Hepatocyte (in vitro differentiated cells): ENCODE measurements at regions not wholly inside any gene's neighbourhood (a gene's known extent, or its start where the extent isn't known, plus 50 kb on each side); places are given as distances from the start of the nearest gene placed in this dataset.
"Not testable (repeated sequence)": the region's sequence is repeated elsewhere in the genome, so short reads cannot be mapped to it uniquely, and the experiment has no call there.

ENCODE experiments used
- DNase-seq: peaks from one replicate; pipeline ENCODE4 v3.0.0-alpha.2; 2016; ENCODE audit warnings: low spot score
- H2AFZ ChIP-seq: fragments of 200-600 bp; sonication (generic); 2 replicates; pipeline ENCODE4 v1.6.0; 2016; ENCODE audit warnings: antibody characterized with exemption, mild to moderate bottlenecking
- H3K27ac ChIP-seq: fragments of 200-600 bp; sonication (generic); 2 replicates; pipeline ENCODE4 v1.5.1; 2016; ENCODE audit warnings: mild to moderate bottlenecking
- H3K27me3 ChIP-seq: fragments of 200-600 bp; sonication (generic); 2 replicates; pipeline ENCODE4 v1.6.1; 2016
- H3K36me3 ChIP-seq: fragments of 200-600 bp; sonication (generic); replicated peaks from 2 replicates; pipeline ENCODE4 v1.5.1; 2016; ENCODE audit warnings: low read depth; ENCODE audit not compliant: insufficient read depth
- H3K4me1 ChIP-seq: fragments of 200-600 bp; sonication (generic); 2 replicates; pipeline ENCODE4 v1.5.1; 2016; ENCODE audit warnings: mild to moderate bottlenecking, moderate library complexity; ENCODE audit not compliant: insufficient read depth
- H3K4me2 ChIP-seq: fragments of 200-600 bp; sonication (generic); 2 replicates; pipeline ENCODE4 v1.6.0; 2016
- H3K4me3 ChIP-seq: fragments of 200-600 bp; sonication (generic); 2 replicates; pipeline ENCODE4 v1.5.1; 2016; ENCODE audit warnings: mild to moderate bottlenecking
- H3K79me2 ChIP-seq: fragments of 200-600 bp; sonication (generic); 2 replicates; pipeline ENCODE4 v1.6.0; 2017; ENCODE audit warnings: mild to moderate bottlenecking
- H3K9me2 ChIP-seq: fragments of 200-600 bp; sonication (generic); replicated peaks from 2 replicates; pipeline ENCODE4 v1.6.0; 2017; ENCODE audit warnings: mild to moderate bottlenecking; ENCODE audit not compliant: insufficient read depth
- H3K9me3 ChIP-seq: fragments of 200-600 bp; sonication (generic); 2 replicates; pipeline ENCODE4 v1.5.1; 2016; ENCODE audit warnings: low read depth, mild to moderate bottlenecking
- H4K20me1 ChIP-seq: fragments of 200-600 bp; sonication (generic); 2 replicates; pipeline ENCODE4 v1.6.0; 2016; ENCODE audit warnings: mild to moderate bottlenecking; ENCODE audit not compliant: insufficient read depth, poor library complexity, severe bottlenecking
- EZH2 ChIP-seq: fragments of 200-600 bp; sonication (generic); IDR thresholded peaks from 2 replicates; pipeline ENCODE4 v1.6.1; 2016; ENCODE audit warnings: antibody characterized with exemption, mild to moderate bottlenecking, borderline replicate concordance
- EZH2phosphoT487 ChIP-seq: fragments of 200-600 bp; sonication (generic); IDR thresholded peaks from one replicate; pipeline ENCODE4 v1.6.1; 2018; ENCODE audit warnings: antibody characterized with exemption, mild to moderate bottlenecking, low read depth, moderate library complexity; ENCODE audit not compliant: unreplicated experiment, severe bottlenecking
- WGBS: methylation state at CpG from one replicate; pipeline ENCODE4 v1.1.6; 2016; ENCODE audit warnings: low lambda C conversion rate; ENCODE audit errors: missing lambda C conversion rate; 5-methylcytosine and 5-hydroxymethylcytosine counted together
- TF ChIP-seq, protein P1 (sequence below): fragments of 200-600 bp; sonication (generic); IDR thresholded peaks from 2 replicates; pipeline ENCODE4 v1.5.1; 2016; ENCODE audit warnings: antibody characterized with exemption, mild to moderate bottlenecking; ENCODE audit not compliant: poor library complexity

- no peaks in the 10 kb centered on the region for H3K79me2 ChIP-seq
- 95% methylated on average over 4 of the region's 4 CpGs for WGBS
- DNase-seq = no peak
These were observed 585.5 kb downstream of the KCTD12 start for GRCh38 chr13:76300688-76301087.

DNA sequence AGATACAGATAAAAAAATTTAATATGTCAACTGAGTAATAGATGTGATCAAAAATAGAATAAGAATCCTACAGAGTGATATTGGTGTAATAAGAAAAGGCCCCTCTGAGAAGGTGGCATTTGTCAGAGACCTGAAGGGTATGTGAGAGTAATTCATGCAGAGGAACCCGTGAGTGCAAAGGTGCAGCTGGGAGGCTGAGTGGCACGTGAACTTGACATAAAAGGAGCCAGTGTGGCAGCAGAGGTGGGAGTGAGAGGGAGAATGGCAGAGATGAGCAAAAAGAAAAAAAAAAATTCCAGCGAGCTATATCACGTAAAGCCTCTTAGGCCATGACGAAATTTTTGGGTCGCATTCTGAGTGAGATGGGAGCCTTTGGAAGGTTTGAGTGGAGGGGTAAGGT is 588.9 kb downstream of the KCTD12 start:
- TF ChIP-seq EZH2phosphoT487 = no peak
- TF ChIP-seq, protein P1, sequence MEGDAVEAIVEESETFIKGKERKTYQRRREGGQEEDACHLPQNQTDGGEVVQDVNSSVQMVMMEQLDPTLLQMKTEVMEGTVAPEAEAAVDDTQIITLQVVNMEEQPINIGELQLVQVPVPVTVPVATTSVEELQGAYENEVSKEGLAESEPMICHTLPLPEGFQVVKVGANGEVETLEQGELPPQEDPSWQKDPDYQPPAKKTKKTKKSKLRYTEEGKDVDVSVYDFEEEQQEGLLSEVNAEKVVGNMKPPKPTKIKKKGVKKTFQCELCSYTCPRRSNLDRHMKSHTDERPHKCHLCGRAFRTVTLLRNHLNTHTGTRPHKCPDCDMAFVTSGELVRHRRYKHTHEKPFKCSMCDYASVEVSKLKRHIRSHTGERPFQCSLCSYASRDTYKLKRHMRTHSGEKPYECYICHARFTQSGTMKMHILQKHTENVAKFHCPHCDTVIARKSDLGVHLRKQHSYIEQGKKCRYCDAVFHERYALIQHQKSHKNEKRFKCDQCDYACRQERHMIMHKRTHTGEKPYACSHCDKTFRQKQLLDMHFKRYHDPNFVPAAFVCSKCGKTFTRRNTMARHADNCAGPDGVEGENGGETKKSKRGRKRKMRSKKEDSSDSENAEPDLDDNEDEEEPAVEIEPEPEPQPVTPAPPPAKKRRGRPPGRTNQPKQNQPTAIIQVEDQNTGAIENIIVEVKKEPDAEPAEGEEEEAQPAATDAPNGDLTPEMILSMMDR = no peak
- TF ChIP-seq EZH2 = no peak
- H3K4me2 ChIP-seq = no peak overlapping the region
- H2AFZ ChIP-seq = no peak overlapping the region
- H3K9me3 ChIP-seq = no peaks in the 10 kb centered on the region
- H3K79me2 ChIP-seq = no peaks in the 10 kb centered on the region
- no peaks in the 10 kb centered on the region for H4K20me1 ChIP-seq
- no peak overlapping the region for H3K4me3 ChIP-seq
- no peaks in the 10 kb centered on the region for H3K36me3 ChIP-seq
- no peaks in the 10 kb centered on the region for H3K27me3 ChIP-seq
- H3K27ac ChIP-seq = no peak overlapping the region
- H3K4me1 ChIP-seq = no peaks in the 10 kb centered on the region
- WGBS = 89% methylated on average over 6 of the region's 6 CpGs
- DNase-seq = no peak
- H3K9me2 ChIP-seq = no peaks in the 10 kb centered on the region

More at GRCh38 chr13:76300688-76301087, 585.5 kb downstream of the KCTD12 start:
- Histone ChIP-seq H4K20me1 (no peaks in the 10 kb centered on the region), H3K9me3 (no peaks in the 10 kb centered on the region), H3K4me1 (no peaks in the 10 kb centered on the region), H3K36me3 (no peaks in the 10 kb centered on the region), H3K9me2 (no peaks in the 10 kb centered on the region), H2AFZ (no peak overlapping the region), H3K4me2 (no peak overlapping the region), H3K27me3 (no peaks in the 10 kb centered on the region), H3K4me3 (no peak overlapping the region), H3K27ac (no peak overlapping the region)
- TF ChIP-seq, protein P1 = no peak
- no peak for TF ChIP-seq EZH2
- TF ChIP-seq EZH2phosphoT487 = no peak

DNA sequence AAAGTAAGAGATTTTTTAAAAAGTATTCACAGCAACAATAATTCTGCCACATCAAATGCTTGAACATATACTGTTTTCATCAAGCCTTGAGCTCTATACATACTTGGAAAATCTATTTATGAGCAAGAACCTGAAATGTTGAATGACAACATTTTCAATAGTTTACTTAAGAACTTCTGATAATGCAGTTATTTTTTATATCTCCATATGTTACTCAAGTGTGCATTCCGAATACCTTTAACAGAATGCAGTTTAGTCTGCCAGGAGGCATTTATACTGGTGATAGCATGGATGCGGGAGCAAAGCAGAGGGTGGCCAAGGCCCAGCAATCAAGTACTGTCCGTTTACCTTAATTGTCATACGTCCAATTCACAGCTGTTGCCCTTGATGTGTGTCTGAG is 589.5 kb downstream of the KCTD12 start:
- H3K27me3 ChIP-seq = no peaks in the 10 kb centered on the region
- no peak overlapping the region for H3K27ac ChIP-seq
- no peak overlapping the region for H2AFZ ChIP-seq
- TF ChIP-seq EZH2phosphoT487 (no peak), EZH2 (no peak)
- TF ChIP-seq, protein P1 = no peak
- WGBS = 91% methylated on average over 4 of the region's 4 CpGs
- no peak for DNase-seq
- H4K20me1 ChIP-seq = no peaks in the 10 kb centered on the region
- H3K79me2 ChIP-seq = no peaks in the 10 kb centered on the region
- H3K4me1 ChIP-seq = no peaks in the 10 kb centered on the region
- no peaks in the 10 kb centered on the region for H3K9me3 ChIP-seq
- H3K4me2 ChIP-seq = no peak overlapping the region
- no peak overlapping the region for H3K4me3 ChIP-seq
- H3K36me3 ChIP-seq = no peaks in the 10 kb centered on the region
- H3K9me2 ChIP-seq = no peaks in the 10 kb centered on the region

GRCh38 chr13:76295020-76295419 is 591.2 kb downstream of the KCTD12 start:
- not testable (repeated sequence) for H3K79me2 ChIP-seq, DNase-seq, H3K4me1 ChIP-seq, H3K4me3 ChIP-seq, H2AFZ ChIP-seq, H3K27me3 ChIP-seq, H3K27ac ChIP-seq, H3K4me2 ChIP-seq, H3K36me3 ChIP-seq, H3K9me3 ChIP-seq, H4K20me1 ChIP-seq, H3K9me2 ChIP-seq
- WGBS = 95% methylated on average over 20 of the region's 25 CpGs
